GM19324 (cell line): ENCODE measurements at regions not wholly inside any gene's neighbourhood (a gene's known extent, or its start where the extent isn't known, plus 50 kb on each side); places are given as distances from the start of the nearest gene placed in this dataset.

ENCODE experiments used
- ATAC-seq: cut with Tn5 transposase; IDR thresholded peaks from one replicate; pipeline ENCODE4 v1.9.1; 2021; ENCODE audit warnings: mild to moderate bottlenecking, moderate library complexity; ENCODE audit not compliant: unreplicated experiment, low FRiP score

DNA sequence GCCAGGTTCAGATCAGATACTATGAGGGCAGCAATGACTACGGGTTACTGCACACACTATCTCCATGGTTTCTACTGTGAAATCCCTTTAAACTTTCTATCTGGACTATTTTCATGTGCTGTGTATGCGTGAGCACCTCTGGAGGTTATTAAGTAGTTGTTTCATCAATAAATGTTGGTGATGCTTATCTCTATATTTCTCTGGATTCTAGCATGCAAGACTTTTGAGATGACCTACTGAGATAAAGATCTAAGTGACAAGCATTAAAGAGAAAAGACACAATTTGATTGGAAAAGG lies 194.0 kb downstream of the NRIP1 start:
- no peak for ATAC-seq

DNA sequence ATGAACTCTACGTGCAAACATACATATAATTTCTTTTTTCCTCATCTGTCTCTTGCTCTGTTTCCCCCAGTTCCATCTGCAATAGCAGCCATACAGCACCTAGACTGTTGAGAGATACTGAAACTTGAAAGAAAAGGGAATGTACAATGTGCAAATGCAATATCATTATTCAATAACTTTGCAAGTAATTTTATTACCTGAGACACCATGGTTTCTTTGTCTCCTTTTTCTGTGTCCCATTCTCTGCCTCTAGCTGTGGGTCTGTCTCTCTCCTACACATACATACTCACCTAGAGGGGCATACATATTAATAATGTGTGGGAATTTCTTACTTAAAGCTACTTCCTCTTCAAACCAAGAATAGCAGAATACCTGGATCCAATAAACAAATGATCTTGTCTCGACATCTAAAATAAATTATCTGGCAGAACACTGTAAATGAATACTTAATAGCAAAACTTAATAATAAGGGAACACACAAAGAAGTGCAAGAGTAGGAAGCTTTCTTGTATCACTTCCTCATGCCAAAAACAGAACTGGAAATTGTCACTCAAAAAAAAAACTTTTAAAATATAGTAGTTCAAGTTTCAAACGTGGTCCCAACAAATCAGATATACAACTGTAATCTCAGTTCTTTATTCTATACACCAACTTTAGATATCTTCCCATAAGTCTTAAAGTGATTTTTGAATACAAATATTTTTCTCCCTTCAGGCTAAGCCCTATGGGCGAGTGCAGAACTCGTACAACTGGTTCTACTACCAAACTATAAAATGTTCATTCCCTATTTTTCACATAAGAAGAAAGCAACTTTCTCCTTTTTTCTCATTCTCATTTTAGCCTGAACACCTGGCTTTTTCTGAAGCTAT lies 194.6 kb downstream of the NRIP1 start:
- ATAC-seq, result no peak

DNA sequence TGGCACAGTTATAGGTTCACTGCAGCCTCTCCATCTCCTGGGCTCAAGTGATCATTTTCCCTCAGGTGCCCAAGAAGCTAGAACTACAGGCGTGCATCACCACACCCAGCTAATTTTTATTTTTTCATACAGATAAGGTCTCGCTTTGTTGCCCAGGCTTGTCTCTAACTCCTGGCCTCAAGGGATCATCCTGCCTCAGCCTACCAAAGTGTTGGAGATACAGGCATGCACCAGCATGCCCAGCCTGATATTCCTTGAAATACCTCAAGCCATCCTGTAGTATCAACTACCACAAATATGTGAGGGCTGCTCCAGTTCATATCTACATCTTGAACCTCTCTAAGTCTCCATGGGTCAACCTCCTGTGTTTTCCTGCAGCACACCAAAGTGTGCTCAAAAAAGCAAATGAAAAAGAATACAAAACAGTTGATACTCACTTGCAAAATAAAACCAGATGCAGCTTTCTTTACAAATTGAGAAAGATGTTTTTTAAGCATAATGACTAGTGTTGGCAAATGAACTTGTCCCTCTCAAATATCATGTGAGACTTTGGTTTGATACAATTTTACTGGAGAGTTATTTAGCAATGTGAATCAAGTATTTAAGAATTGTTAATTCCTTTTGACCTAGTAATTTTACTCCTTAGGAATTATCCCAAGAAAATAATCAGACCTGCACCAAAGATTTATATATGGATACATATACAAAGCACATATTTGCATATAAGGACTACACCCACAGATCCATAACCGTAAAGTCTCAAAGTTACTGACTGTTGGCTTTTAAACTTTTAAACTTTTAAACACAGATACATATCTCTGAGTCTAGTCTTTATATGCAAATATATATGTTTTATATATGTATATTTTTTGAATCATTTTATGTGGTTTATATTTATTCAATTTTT lies 197.7 kb downstream of the NRIP1 start:
- ATAC-seq, result no peak

DNA sequence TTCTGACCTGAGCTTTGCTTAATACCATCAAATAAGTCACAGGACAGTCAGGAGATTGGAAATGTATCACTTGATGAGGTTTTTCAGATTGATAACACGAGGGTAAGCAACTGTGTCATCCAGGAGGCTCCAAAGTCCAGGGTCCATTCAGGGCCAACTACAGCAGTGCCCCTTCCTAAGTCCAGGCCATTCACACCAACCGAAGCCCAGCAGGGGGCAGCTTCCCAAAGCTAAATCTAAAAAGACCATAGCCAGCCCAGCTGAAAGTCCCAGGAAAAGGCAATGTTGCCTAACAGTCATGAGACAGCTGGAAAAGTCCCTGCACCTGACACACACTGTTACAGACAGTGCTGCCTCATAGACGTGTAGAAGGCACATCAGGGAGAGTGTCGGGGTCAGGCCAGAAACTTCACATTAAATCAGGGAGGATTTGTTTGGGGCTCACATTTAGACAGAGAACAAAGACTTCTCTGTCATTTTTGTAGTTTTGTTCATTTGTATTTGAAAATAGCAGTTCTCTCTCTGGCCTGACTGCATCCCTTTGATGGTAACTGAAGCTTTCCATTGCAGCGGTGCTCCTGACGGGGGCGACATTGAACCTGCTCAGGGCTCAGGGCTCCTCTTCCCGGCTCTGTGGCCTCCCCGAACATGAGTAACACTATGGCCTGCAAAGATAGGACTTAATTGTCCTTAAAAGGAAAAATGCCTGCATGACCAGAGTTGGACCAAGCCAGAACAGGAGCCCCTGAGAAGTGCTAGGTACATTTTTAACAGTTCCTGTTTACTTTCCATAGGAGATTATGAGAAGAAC lies 200.4 kb downstream of the NRIP1 start:
- peak; percentile 55 for ATAC-seq

DNA sequence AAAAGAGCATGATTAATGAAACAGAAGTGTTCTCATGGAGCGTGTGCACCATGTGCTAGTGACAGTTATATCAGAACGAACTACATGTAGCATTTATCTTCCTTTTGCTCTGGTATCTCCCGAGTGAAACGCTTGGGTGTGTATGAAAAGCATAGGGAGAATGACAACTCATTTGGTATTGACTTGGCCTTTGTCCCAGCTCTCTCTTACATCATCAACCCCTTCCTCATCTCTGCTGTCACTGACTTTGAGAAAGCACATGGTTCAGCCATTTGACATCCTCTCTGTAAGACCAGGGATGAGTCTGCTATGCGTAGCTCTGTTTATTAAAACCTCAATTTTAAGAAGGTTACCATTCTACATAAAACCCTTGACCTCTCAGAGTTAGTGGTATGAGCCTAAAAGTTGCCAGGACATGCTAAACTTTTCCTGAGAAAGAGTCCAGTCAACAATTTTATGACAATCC lies 201.0 kb downstream of the NRIP1 start:
- ATAC-seq, result no peak

DNA sequence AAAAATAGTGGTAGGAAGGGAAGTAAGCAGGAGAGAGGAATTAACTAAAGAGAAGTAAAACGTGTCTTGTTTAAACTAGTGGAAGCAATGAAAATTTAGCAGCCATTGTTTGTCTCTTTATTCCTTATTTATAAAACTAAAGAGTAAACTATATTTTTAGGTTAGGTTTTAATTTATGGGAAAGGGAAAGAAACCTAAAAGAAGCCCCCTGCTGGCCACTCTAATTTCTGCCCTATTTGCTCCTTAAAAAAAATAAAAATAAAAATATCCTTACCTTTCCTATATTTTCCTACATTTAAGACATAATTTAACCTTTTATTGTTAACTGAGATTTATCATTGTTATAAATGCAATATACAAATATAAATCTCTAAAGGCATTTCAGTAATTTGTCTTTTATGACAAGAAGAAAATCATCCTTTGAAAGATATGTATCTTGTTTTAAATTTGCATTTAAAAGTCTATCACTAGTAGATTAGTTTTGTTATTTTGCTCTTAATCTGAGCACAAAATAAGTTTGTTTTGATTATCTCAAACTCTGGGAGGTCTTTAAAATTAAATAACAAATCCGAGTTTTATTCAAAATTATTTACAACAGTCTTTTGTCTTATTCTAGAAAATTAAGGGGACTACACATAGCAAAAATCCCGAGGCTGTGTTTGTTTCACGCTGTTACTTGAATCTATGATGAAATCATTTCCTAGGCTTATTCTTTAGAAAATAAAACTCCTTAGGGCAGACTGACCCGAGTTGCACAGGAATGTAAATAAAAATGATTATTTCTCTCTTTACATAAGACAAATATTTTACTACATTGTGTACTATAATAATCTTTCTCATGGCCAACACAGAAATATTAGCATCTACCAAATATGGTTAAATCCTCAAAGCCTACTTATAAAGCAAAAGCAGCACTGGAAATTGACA lies 201.7 kb downstream of the NRIP1 start:
- ATAC-seq, result no peak

DNA sequence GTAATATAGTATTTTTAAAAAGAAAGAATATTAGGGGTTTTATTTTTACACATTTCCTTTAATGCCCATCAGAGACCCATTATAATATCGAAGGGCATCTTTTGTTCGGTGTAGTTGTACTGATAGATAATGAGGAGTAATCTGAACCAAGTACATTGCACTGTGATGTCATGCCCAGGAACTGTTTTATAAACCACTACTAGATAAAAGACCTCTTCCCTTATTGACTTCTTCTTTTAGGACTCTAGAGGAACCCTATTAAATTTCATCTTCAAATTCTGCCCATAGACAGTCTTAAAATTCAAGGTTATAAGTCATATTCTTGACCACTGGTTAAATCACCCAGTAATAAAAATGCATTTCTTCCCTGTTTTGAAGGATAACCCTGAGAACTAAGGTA lies 206.5 kb downstream of the NRIP1 start:
- ATAC-seq, result no peak

DNA sequence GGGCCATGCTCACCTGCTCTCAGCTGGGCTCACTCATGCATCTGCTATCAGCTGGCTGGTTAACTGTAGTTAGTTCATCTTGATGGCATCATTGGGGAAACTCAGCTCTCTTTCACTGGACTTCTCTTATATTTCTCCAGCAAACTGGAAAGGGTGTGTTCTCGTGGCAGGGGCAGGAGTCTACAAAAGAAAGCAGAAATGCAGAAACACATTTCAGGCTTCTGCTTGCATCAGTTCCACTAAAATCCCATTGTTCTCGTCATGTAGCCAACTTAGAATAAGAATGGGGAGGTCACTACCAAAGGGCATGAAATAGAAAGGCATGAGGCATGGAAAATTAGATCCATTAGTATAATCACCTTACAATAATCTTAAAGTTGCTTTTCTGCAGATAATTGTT lies 207.3 kb downstream of the NRIP1 start:
- ATAC-seq, result no peak

DNA sequence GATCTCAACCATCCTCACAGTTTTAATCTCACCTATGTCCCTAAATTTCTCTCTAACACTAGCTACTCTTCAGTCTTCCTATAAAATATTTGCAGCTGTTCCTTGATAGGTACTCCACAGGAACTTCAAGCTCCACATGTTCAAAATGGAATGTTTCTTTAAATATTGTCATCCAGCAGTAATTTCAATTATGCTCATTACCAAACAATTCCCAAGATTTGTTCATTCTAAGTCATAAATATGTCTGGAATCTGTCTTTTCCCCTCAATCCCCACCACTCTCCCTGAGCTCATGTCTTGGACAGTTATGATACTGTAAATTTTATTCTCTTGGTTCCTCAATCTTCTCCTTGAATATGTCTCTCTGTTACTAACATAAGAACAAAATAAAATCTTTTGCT lies 214.4 kb downstream of the NRIP1 start:
- no peak for ATAC-seq

DNA sequence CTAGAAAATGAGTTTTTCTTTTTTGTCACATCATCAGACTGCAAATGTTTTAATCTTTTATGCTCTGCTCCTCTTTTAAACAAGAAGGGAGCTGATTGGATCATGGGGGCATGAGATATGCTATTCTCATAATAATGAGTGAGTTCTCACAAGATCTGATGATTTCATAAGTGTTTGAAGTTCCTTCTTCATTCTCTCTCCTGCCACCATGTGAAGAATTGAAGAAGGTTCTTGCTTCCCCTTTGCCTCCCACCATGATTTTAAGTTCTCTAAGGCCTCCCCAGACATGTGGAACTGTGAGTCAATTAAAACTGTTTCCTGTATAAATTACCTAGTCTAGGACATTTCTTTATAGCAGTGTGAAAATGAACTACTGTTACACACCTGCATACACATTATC lies 218.2 kb downstream of the NRIP1 start:
- no peak for ATAC-seq

DNA sequence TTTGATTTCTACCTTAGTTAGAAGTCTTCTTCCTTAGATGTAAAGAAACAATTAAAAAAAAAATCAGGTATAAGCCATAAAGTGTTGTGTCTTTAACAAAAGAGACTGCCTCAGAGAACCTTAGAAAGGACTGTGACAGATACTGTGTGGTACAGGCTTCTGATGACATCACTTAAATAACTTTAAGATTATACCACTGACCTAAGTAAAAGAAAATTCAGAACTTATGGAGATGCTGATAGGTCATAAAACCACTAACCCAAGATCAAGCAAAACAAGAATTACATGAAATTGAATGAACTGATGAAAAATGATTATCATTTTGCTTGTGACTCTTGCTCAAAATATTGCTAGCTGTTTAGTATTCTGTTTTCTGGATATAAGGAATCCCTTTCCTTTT lies 220.8 kb downstream of the NRIP1 start:
- ATAC-seq, result no peak

DNA sequence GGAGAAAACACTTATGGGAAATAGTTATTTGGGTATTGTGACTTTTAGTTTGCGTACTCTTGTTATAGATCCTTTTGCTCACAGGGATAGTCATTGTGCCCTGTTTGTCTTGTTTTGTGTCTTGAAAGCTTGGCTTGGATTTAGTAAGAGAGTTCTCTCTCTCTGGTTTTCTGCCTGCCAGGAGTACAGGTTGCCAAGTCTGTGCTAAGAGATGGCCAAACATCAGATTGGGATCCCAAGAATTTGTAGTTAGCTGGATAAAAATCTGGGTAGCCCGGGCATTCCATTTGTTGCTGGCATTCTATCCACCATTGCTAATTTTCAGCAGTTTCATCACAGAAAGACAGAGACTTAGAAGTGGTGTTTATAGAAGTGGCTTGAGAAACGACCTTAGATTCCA lies 222.2 kb downstream of the NRIP1 start:
- ATAC-seq, result no peak

DNA sequence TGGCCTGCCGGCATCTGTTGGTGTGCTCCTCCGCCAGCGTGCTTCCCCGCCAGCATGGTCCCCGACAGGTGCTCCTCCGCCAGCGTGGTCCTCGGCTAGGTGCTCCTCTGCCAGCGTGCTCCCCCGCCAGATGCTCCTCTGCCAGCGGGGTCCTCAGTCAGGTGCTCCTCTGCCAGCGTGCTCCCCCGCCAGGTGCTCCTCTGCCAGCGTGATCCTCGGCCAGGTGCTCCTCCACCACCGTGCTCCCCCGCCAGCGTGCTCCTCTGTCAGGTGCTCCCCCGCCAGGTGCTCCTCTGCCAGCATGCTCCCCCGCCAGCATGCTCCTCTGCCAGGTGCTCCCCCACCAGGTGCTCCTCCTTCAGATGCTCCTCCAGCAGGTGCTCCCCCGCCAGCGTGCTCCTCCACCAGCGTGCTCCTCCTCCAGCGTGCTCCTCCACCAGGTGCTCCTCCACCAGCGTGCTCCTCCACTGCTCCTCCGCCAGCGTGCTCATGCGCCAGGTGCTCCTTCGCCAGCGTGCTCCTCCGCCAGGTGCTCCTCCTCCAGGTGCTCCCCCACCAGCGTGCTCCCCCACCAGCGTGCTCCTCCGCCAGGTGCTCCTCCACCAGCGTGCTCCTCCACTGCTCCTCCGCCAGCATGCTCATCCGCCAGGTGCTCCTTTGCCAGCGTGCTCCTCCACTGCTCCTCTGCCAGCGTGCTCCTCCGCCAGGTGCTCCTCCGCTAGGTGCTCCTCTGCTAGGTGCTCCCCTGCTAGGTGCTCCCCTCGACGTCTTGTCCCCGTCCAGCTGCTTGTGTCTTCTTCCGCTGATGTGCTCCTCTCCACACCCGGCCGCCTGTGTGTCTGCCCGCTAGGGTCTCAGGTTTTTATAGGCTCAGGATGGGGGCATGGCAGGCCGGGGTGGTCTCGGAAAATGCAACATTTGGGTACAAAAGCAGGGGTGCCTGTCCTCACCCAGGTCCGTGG lies 223.0 kb downstream of the NRIP1 start:
- no peak for ATAC-seq

DNA sequence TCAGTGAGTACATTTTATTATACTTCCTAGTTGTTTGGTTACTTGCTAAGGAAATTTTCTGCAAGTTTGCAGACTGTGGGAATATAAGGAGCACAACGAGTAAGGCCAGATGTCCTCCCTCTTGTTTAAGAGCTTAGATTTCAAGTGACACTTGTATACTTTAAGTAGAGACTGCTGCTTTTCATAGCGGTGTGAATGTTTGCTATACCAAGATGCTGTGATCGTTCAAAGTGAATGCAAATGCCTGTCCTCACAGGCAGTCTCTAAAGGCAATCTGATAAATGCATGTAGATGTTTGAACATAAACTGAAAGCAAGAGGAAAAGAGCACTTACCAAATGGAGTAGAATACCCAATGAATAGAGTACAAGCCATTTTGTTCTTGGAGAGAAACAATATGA lies 226.4 kb downstream of the NRIP1 start:
- no peak for ATAC-seq

DNA sequence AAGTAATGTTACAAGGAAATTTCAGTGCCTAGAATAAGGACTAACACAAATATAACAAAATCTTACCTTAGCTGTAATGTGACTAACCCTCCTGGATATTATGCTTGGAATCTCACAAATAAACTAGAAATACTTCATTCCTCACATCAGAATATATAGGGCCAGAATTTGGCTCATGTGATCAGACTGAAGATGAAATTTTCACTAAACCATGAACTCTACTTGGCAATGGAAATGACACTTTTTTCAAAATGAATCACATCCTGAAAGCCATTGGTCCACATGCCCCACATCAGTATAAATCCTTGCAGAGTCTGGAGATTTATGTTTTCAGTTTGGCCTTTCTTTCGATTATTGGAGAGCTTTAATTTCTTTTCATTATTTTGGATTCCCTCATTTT lies 227.8 kb downstream of the NRIP1 start:
- no peak for ATAC-seq

DNA sequence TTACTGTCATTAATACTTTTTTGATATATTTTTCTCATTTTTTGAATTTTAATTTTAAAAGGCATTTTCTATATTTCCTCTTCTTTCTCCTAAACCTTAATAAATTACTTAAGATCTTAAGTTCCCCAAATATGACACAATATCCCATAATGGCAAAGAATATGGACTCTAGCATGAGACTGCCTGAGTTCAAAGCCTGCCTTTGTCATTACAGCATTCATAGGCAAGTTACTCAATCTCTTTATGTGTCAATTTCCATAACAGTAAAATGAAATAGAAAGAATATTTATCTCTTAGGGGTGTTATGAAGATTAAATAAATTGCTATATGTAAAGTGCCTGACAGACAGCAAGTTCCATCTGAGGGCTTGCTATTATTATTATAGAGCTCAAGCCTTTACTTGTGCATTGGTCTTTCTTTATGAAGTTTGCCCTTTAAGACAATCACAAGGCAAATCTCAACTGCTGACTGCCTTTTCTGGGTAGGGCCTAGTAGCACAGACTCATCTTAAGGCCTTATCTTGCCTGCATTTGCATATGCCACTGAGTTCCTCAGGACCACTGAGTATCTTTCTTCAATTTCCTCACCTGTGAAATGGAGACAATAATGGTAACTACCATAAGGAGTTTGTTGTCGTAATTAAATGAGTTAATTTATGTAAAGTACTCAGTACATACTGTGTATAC lies 231.0 kb downstream of the NRIP1 start:
- no peak for ATAC-seq

DNA sequence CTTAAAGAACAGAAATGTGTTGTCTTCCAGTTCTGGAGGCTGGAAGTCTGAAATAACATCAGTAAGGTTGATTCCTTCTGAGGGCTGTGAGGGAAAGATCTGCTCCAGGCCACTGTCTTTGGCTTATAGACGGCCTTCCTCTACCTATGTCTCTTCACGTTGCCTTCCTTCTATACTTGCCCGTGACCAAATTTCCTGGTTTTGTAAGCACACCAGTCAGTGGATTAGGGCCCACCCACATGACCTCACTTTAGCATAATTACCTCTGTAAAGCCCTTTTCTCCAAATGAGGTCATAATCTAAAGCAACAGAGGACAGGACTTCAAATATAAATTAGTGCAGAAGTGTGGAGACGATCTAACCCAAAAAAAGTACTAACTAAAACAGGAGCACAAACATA lies 231.6 kb downstream of the NRIP1 start:
- no peak for ATAC-seq

DNA sequence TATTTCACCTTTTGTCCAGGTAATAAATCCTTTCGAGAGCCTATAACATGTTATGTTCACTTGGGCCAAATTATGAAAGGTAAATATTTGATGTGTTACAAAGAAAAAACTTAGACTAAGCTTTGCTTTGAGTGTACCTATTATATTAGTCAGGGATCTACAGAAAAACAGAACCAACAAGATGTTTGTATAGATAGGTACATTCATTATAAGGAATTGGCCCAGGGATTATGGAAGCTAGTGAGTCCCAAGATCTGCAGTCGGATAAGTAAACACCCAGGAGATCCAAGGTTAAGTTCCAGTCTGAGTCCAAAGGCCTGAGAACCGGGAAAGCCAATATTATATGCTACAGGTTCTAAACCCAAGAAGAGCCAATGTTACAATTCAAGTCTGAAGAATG lies 234.5 kb downstream of the NRIP1 start:
- no peak for ATAC-seq
